Right lobe of liver (tissue), 6 donors: ENCODE measurements at regions not wholly inside any gene's neighbourhood (a gene's known extent, or its start where the extent isn't known, plus 50 kb on each side); places are given as distances from the start of the nearest gene placed in this dataset.
"Not testable (repeated sequence)": the region's sequence is repeated elsewhere in the genome, so short reads cannot be mapped to it uniquely, and the experiment has no call there.

ENCODE experiments used
- ATAC-seq, 4 donors: fragments of 200-7000 bp; cut with Tn5 transposase; one replicate each; pipeline ENCODE4 v1.9.1; 2020; ENCODE audit warnings: mild to moderate bottlenecking in 4 of 4, moderate library complexity in 4 of 4
- DNase-seq, 3 donors: peaks; one replicate each; pipeline ENCODE4 v3.0.0-alpha.2; 2020
- H3K27ac ChIP-seq, 3 donors: fragments of 200-600 bp; one replicate each; pipeline ENCODE4 v1.8.0; 2022
- H3K27me3 ChIP-seq, 2 donors: fragments of 200-600 bp; one replicate each; pipeline ENCODE4 v1.8.0; 2022
- H3K36me3 ChIP-seq, 4 donors: fragments of 200-600 bp; sonication (generic) in 1 of 4; one replicate each; pipeline versions ENCODE4 v1.5.1 to v1.8.0; 2017 to 2022; ENCODE audit warnings: control low read depth in 1 of 4
- H3K4me1 ChIP-seq, 4 donors: fragments of 200-600 bp; sonication (generic) in 1 of 4; one replicate each; pipeline versions ENCODE4 v1.5.1 to v1.8.0; 2017 to 2022; ENCODE audit warnings: control low read depth in 1 of 4
- H3K4me3 ChIP-seq, 3 donors: fragments of 200-600 bp; one replicate each; pipeline ENCODE4 v1.8.0; 2022
- H3K9me3 ChIP-seq, 4 donors: fragments of 200-600 bp; sonication (generic) in 1 of 4; one replicate each; pipeline versions ENCODE4 v1.5.1 to v1.8.0; 2017 to 2022; ENCODE audit warnings: control low read depth in 1 of 4
- CTCF ChIP-seq, 4 donors: fragments of 200-600 bp in 3 of 4; fragments of 450-650 bp in 1 of 4; IDR thresholded peaks; one replicate each; pipeline versions ENCODE4 v1.5.1 to v1.8.0; 2016 to 2022; ENCODE audit warnings: antibody characterized with exemption in 4 of 4, mild to moderate bottlenecking in 2 of 4
- POLR2A ChIP-seq: fragments of 450-650 bp; IDR thresholded peaks from one replicate; pipeline ENCODE4 v1.6.1; 2017; ENCODE audit warnings: antibody characterized with exemption, mild to moderate bottlenecking
- WGBS: methylation state at CpG from one replicate; pipeline ENCODE4 v1.1.6; 2018; ENCODE audit warnings: low coverage, low lambda C conversion rate; ENCODE audit not compliant: insufficient coverage; ENCODE audit errors: missing lambda C conversion rate; 5-methylcytosine and 5-hydroxymethylcytosine counted together
- intact Hi-C, 2 donors: fragments of 100-400 bp; cut with DNase I; formaldehyde crosslinking; loops; one replicate each; pipeline versions ENCODE4 v1.11.2 to v1.14.1; 2022
- donor health status: DM: no; HTN: yes; CAD: no.
- donor health status: DM: no; HTN: no; CAD: no.
- donor health status: DM: no; HTN: no; CAD: no.
- donor health status: DM: no; HTN: yes; CAD: no.
- donor health status: DM: no; HTN: yes; CAD: no.

GRCh38 chr2:122083256-122084048 lies 328.0 kb downstream of the TSN start:
- ATAC-seq: no peak
- Histone ChIP-seq H3K9me3 (no peaks in the 10 kb centered on the region), H3K27ac (no peak overlapping the region), H3K27me3 (no peaks in the 10 kb centered on the region), H3K4me3 (no peak overlapping the region), H3K36me3 (no peaks in the 10 kb centered on the region), H3K4me1 (no peaks in the 10 kb centered on the region)
- TF ChIP-seq POLR2A (no peak), CTCF (IDR thresholded peaks at IDR 0.05) (no peak)
- intact Hi-C loops: no loop called here
- 77% methylated on average over 4 of the region's 4 CpGs for WGBS
- DNase-seq: no peak

DNA sequence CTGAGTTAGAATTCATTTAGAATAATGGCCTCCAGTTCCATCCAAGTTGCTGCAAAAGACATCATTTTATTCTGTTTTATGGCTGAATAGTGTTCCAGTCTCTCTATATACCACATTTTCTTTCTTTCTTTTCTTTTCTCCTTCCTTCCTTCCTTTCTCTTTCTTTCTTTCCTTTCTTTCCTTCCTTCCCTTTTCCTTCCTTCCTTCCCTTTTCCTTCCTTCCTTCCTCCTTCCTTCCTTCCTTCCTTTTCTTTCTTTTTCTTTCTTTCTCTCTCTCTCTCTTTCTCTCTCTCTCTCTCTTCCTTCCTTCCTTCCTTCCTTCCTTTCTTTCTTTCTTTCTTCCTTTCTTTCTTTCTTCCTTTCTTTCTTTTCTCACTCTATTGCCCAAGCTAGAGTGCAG lies 330.2 kb downstream of the TSN start:
- intact Hi-C loops, H3K27me3 ChIP-seq, H3K27ac ChIP-seq, H3K36me3 ChIP-seq, H3K9me3 ChIP-seq, ATAC-seq, H3K4me1 ChIP-seq, H3K4me3 ChIP-seq, DNase-seq: not testable (repeated sequence)

GRCh38 chr2:122094557-122094956 lies 339.1 kb downstream of the TSN start:
- no peaks in the 10 kb centered on the region for H3K36me3 ChIP-seq
- H3K27me3 ChIP-seq: no peaks in the 10 kb centered on the region
- no peaks in the 10 kb centered on the region for H3K9me3 ChIP-seq
- TF ChIP-seq CTCF (IDR thresholded peaks at IDR 0.05): no peak
- no peak for TF ChIP-seq POLR2A
- DNase-seq (no peak), ATAC-seq (no peak)
- intact Hi-C loops: no loop called here
- WGBS: no CpG with 5 or more reads among the region's 1 CpG
- H3K4me3 ChIP-seq: no peak overlapping the region
- no peaks in the 10 kb centered on the region for H3K4me1 ChIP-seq
- no peak overlapping the region for H3K27ac ChIP-seq

GRCh38 chr2:122096761-122097160 lies 341.3 kb downstream of the TSN start:
- no peak for TF ChIP-seq CTCF (IDR thresholded peaks at IDR 0.05)
- TF ChIP-seq POLR2A: no peak
- H3K4me1 ChIP-seq: no peaks in the 10 kb centered on the region
- no peak overlapping the region for H3K4me3 ChIP-seq
- no peak for ATAC-seq
- H3K9me3 ChIP-seq: no peaks in the 10 kb centered on the region
- 18% methylated on average over 2 of the region's 2 CpGs for WGBS
- no peaks in the 10 kb centered on the region for H3K36me3 ChIP-seq
- H3K27ac ChIP-seq: no peak overlapping the region
- DNase-seq: no peak
- intact Hi-C loops: no loop called here
- no peaks in the 10 kb centered on the region for H3K27me3 ChIP-seq

DNA sequence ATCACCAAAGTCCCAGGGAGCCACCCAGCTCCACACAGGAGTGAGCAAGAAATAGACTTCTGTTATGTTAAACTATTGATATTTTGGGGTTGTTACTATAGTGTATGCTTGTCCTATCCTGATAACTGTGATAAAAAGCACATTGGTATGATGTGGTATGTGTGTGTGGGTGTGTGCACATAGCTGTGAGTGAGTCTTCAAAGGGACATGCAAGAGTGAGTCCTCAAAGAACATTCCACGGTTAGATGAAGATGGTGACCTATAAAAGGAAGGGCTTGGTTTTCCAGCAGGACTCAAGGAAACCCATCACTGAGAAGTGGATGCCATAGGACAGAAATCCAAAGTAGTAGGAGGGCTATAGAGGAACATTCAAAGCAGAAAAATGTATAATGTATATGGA lies 342.9 kb downstream of the TSN start:
- Histone ChIP-seq H3K27ac (no peak overlapping the region), H3K27me3 (no peaks in the 10 kb centered on the region), H3K4me1 (no peaks in the 10 kb centered on the region), H3K4me3 (no peak overlapping the region), H3K36me3 (no peaks in the 10 kb centered on the region), H3K9me3 (no peaks in the 10 kb centered on the region)
- DNase-seq: no peak
- TF ChIP-seq CTCF (IDR thresholded peaks at IDR 0.05) (no peak), POLR2A (no peak)
- no peak for ATAC-seq
- 67% methylated on average over 1 of the region's 1 CpG for WGBS
- intact Hi-C loops: no loop called here
